Thymus (tissue), 11 donors: ENCODE measurements at regions not wholly inside any gene's neighbourhood (a gene's known extent, or its start where the extent isn't known, plus 50 kb on each side); places are given as distances from the start of the nearest gene placed in this dataset.
"Not testable (repeated sequence)": the region's sequence is repeated elsewhere in the genome, so short reads cannot be mapped to it uniquely, and the experiment has no call there.

Experiments
- DNase-seq, 9 donors: peaks; one replicate each; pipeline ENCODE4 v3.0.0-alpha.2; 2013; ENCODE audit warnings: low spot score in 9 of 9, low read depth in 6 of 9, missing footprints in 1 of 9
- H3K27ac ChIP-seq, 2 donors: one replicate each; pipeline ENCODE4 v1.5.1; 2013; ENCODE audit warnings: control low read depth in 1 of 2, low read depth in 1 of 2, low read length in 1 of 2, mild to moderate bottlenecking in 1 of 2, moderate library complexity in 1 of 2
- H3K27me3 ChIP-seq, 2 donors: one replicate each; pipeline ENCODE4 v1.5.1; 2013; ENCODE audit warnings: low read length in 1 of 2; ENCODE audit not compliant: control insufficient read depth in 2 of 2, insufficient read depth in 1 of 2
- H3K36me3 ChIP-seq, 2 donors: one replicate each; pipeline ENCODE4 v1.5.1; 2013; ENCODE audit warnings: low read length in 1 of 2, mild to moderate bottlenecking in 1 of 2, moderate library complexity in 1 of 2; ENCODE audit not compliant: control insufficient read depth in 2 of 2, insufficient read depth in 2 of 2
- H3K4me1 ChIP-seq, 2 donors: one replicate each; pipeline ENCODE4 v1.5.1; 2013; ENCODE audit warnings: low read length in 2 of 2; ENCODE audit not compliant: control insufficient read depth in 2 of 2, insufficient read depth in 2 of 2
- H3K4me3 ChIP-seq, 2 donors: one replicate each; pipeline ENCODE4 v1.5.1; 2013; ENCODE audit warnings: low read length in 2 of 2, control low read depth in 1 of 2, mild to moderate bottlenecking in 1 of 2
- H3K9me3 ChIP-seq, 2 donors: one replicate each; pipeline ENCODE4 v1.5.1; 2013; ENCODE audit warnings: low read length in 1 of 2, mild to moderate bottlenecking in 1 of 2; ENCODE audit not compliant: control insufficient read depth in 2 of 2, insufficient read depth in 1 of 2
- WGBS: extraction: QIAGEN DNeasy Blood & Tissue Kit; methylation state at CpG from one replicate; pipeline ENCODE4 v1.1.7; 2013; 5-methylcytosine and 5-hydroxymethylcytosine counted together
- donor health status: healthy.

DNA sequence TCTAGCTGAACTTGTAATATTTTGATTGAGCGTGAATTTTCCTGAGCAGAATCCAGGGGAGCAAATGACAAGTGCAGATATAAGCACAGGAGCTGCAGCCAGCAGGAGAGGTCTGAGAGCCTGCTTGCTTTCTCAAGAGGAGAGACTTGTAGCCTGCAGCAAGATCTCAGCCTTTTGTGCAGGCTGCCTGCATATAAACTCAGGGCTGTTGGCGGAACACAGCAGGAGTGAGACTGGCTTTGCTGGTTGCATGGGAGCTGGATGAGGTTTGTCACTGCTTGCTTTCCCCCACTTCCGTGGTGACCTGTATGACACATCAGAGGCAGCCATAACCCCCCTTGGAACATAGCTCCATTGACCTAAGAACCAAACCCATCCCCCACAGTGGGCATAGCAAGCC lies 725.4 kb upstream of the RGS18 start:
- H3K27me3 ChIP-seq = no peaks in the 10 kb centered on the region
- no peak overlapping the region for H3K4me3 ChIP-seq
- no peak overlapping the region for H3K27ac ChIP-seq
- H3K9me3 ChIP-seq = peaks cover 0 to 5% of the 10 kb centered on the region in 2 donors
- no peak for DNase-seq
- H3K36me3 ChIP-seq = no peaks in the 10 kb centered on the region
- WGBS = 61% methylated on average over 3 of the region's 3 CpGs
- no peaks in the 10 kb centered on the region for H3K4me1 ChIP-seq

DNA sequence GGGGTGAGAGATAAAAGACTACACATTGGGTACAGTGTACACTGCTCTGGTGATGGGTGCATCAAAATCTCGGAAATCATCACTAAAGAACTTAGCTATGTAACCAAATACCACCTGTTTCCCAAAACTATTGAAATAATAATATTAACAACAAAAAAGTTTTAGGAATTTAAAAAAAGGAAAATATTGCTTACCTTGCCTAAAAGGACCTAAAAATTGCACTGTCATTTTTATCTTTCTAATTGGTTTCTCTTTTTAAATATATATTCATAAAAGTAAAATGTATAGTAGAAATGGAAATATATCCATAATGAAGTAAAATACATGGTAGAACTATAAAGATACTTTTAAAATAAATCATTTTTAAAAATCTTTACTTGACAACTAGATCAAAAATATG lies 719.3 kb upstream of the RGS18 start:
- WGBS = 91% methylated on average over 1 of the region's 1 CpG
- Histone ChIP-seq H3K27me3 (no peaks in the 10 kb centered on the region), H3K9me3 (no peaks in the 10 kb centered on the region), H3K4me3 (no peak overlapping the region), H3K4me1 (no peaks in the 10 kb centered on the region), H3K36me3 (no peaks in the 10 kb centered on the region), H3K27ac (no peak overlapping the region)
- DNase-seq = no peak

DNA sequence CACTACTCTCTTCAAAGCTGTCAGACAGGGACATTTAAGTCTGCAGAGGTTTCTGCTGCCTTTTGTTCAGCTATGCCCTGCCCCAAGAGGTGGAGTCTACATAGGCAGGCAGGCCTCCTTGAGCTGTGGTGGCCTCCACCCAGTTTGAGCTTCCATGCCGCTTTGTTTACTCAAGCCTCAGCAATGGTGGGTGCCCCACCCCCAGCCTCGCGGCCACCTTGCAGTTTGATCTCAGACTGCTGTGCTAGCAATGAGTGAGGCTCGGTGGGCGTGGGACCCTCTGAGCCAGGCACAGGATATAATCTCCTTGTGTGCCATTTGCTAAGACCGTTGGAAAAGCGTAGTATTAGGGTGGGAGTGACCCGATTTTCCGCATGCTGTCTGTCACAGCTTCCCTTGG lies 710.0 kb upstream of the RGS18 start:
- WGBS = 97% methylated on average over 9 of the region's 9 CpGs
- not testable (repeated sequence) for DNase-seq, H3K27me3 ChIP-seq, H3K9me3 ChIP-seq, H3K36me3 ChIP-seq, H3K4me3 ChIP-seq, H3K4me1 ChIP-seq, H3K27ac ChIP-seq

DNA sequence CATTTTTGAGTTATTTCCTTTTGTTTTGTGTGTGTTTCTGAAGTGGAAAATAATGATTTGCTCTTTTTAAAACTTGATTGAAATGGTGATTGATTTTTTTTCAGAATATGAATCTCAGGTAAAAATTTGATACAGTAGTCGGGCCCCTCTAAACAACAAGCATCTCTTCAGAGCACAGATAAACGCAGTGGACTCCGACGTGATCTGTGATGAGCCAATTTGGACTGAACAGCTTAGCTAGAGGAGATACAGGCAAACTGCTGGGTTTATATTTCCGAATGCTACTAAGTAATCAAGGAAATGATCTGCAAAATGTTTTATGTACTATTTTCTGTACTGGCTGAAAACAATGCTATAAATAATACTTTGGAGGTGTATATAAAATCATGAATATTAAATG lies 705.7 kb upstream of the RGS18 start:
- Histone ChIP-seq H3K27ac (no peak overlapping the region), H3K9me3 (peaks cover 0 to 5% of the 10 kb centered on the region in 2 donors), H3K36me3 (no peaks in the 10 kb centered on the region), H3K4me1 (no peaks in the 10 kb centered on the region), H3K27me3 (no peaks in the 10 kb centered on the region), H3K4me3 (no peak overlapping the region)
- 95% methylated on average over 5 of the region's 5 CpGs for WGBS
- DNase-seq = no peak

DNA sequence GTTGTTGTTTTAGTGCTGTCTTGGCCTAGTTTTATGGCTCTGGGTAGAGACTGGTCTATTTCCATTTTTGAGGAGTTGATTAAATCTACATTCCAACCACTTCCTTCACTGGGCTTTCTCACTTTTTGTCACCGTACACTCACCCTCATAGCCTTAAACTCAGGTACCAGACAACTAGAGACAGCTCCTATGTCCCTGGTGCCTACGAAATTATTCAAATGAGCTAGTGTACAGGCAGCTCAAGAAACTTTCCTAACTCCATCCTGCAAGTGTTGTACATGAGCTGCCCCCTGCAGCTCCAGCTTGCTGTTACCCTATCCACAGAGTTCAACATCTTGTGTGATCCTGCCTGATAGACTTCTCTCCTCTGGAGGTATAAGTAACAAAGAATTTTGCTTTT lies 704.8 kb upstream of the RGS18 start:
- H3K27me3 ChIP-seq = no peaks in the 10 kb centered on the region
- WGBS = 83% methylated on average over 2 of the region's 2 CpGs
- no peak for DNase-seq

DNA sequence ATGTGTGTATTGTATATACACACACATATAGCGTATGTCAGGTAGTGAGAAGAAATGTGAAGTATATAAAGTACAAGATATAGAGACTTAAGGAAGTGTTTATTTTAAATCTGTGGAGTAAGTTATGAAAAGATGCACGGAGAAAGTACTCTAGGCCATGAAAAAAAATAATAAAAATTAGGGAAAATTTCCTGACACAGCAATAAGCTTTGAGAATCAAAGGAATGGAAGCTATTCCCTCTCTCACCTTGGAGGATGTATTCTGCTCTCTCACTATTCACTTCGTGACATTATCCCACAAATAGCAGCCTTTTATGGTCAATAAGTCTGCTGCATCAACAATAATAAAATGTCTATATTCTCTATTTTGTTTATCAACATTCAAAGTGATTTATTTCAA lies 700.4 kb upstream of the RGS18 start:
- no peaks in the 10 kb centered on the region for H3K9me3 ChIP-seq
- 85% methylated on average over 3 of the region's 3 CpGs for WGBS

More for the DNA sequence above, 704.8 kb upstream of the RGS18 start:
- H3K9me3 ChIP-seq = peaks cover 0 to 1% of the 10 kb centered on the region in 2 donors
- no peaks in the 10 kb centered on the region for H3K4me1 ChIP-seq
- no peaks in the 10 kb centered on the region for H3K36me3 ChIP-seq
- no peak overlapping the region for H3K4me3 ChIP-seq
- no peak overlapping the region for H3K27ac ChIP-seq

DNA sequence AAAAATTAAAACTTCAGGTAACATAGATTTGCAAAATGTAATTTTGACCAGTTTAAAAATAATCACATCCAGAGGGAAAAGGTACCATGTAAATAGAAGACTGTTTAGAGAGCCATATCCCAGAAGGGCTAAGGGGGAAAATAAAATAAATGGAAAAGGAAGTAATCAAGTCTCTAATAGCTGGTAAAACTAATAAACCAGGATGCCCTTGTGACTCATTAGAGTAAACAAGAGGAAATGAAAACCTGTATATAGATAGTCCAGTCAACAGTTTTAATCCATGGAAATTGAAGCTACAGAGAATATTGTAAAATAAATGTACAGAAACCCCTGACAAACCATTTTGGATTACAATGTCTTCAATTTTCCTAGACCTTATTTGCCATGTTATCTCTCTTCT lies 698.0 kb upstream of the RGS18 start:
- no peaks in the 10 kb centered on the region for H3K36me3 ChIP-seq
- H3K4me1 ChIP-seq = no peaks in the 10 kb centered on the region
- no peak overlapping the region for H3K27ac ChIP-seq
- H3K9me3 ChIP-seq = no peaks in the 10 kb centered on the region
- DNase-seq = no peak
- H3K27me3 ChIP-seq = no peaks in the 10 kb centered on the region
- H3K4me3 ChIP-seq = no peak overlapping the region

More for the DNA sequence above, 700.4 kb upstream of the RGS18 start:
- no peak for DNase-seq
- H3K4me3 ChIP-seq = no peak overlapping the region
- H3K36me3 ChIP-seq = no peaks in the 10 kb centered on the region
- H3K27ac ChIP-seq = no peak overlapping the region
- H3K27me3 ChIP-seq = no peaks in the 10 kb centered on the region
- H3K4me1 ChIP-seq = no peaks in the 10 kb centered on the region

DNA sequence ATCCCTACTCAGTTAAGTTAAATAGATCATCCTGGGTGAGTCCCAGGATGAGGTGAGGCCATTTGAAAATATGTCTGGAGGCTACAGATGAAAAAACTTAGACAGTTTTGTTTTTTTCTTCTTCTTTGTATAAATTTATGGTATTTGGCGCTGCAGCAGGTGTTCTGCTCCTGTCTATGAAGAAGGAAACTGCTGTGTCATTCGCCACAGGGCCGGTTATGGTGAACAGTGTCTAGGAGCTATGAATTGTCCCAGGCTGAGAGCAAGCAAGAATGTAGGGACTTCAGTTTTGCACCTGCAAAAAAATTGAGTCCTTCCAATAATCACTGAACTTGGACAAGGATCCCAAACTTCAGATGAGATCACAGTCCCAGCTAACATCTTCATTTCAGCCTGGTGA lies 674.3 kb upstream of the RGS18 start:
- no peak for DNase-seq
- no peak overlapping the region for H3K27ac ChIP-seq
- no peaks in the 10 kb centered on the region for H3K9me3 ChIP-seq
- H3K27me3 ChIP-seq = no peaks in the 10 kb centered on the region
- WGBS = 24% methylated on average over 3 of the region's 3 CpGs
- no peak overlapping the region for H3K4me3 ChIP-seq
- no peaks in the 10 kb centered on the region for H3K36me3 ChIP-seq
- no peaks in the 10 kb centered on the region for H3K4me1 ChIP-seq

DNA sequence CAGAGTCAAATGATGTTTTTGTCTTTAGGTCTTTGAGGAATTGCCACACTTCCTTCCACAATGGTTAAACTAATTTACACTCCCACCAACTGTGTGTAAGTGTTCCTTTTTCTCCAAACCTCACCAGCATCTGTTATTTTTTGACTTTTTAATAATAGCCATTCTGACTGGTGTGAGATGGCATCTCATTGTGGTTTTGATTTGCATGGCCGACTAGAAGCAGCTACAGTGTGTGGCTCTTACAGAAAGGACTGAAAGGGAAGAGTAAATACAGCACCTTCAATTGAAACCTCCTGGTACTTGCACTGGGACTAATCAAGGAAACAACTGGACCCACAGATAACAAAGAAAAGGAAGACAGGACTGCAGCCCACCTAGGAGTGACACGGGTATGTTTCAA lies 668.0 kb upstream of the RGS18 start:
- no peak for DNase-seq
- Histone ChIP-seq H3K36me3 (no peaks in the 10 kb centered on the region), H3K27me3 (no peaks in the 10 kb centered on the region), H3K4me3 (no peak overlapping the region), H3K27ac (no peak overlapping the region), H3K9me3 (no peaks in the 10 kb centered on the region), H3K4me1 (no peaks in the 10 kb centered on the region)
- 74% methylated on average over 2 of the region's 2 CpGs for WGBS

DNA sequence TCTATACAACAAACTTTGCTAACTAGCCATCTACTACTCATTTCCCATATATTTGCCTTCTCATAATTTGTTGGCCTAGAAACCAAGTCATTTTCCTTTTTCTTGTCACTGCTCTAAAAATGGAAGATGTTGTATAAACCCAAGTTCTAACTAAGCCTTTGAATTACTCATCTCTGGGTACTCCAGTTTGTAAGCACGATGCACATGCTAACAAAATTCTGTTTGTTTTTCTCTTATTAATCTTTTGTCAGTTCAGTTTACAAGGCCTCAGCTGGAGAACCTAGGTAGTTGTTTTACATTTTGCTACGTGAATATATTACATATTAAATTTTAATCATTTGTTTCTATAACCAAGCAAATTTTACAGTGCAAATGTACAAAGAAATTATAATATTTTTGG lies 663.2 kb upstream of the RGS18 start:
- no peak for DNase-seq
- no peak overlapping the region for H3K4me3 ChIP-seq
- no peaks in the 10 kb centered on the region for H3K4me1 ChIP-seq
- no peaks in the 10 kb centered on the region for H3K36me3 ChIP-seq
- 95% methylated on average over 2 of the region's 2 CpGs for WGBS
- H3K27me3 ChIP-seq = no peaks in the 10 kb centered on the region
- no peak overlapping the region for H3K27ac ChIP-seq
- no peaks in the 10 kb centered on the region for H3K9me3 ChIP-seq
